ENCODE measurements at regions not wholly inside any gene's neighbourhood (a gene's known extent, or its start where the extent isn't known, plus 50 kb on each side); places are given as distances from the start of the nearest gene placed in this dataset.

DNA sequence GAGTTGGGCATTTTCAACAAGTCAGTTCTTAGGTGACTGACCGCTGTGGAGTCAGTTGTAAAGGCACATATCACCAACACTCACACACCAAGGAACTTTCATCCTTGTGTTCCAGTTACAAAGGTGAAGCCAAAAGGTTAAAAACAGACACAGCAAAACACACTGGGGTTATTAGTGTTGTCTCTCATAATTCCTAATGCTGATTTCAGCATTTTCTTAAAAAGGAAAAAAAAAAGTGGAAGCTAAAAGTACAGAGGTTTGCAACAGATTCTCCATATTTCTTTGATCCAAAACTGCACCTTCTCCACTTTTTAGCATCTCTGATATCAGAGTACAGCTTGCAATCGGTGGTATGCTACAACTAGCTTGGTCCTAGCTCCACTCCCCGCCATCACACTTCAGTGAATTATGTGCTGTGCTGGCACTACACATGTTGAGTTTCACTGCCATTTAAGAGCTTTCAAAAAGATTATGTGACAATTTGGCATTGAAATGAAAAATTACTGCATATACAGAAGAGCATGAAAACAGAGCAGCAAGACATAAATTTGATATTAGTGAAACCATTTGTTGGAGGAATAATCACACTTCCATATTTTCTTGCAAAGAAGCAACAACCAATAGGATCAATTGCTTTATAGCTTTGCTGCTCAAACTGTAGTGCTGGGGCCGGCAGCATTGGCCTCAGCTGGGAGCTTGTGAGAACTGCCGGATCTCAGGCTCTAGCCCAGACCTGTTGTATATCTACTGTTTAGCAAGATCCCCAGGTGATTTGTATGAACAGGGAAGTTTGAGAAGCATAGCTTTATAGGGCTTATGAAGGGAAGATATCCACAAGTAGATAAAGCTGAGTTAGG is 62.3 kb upstream of the DAPL1 start:
- DNase-seq (no peak), ATAC-seq (no peak)
- no peaks in the 10 kb centered on the region for H3K36me3 ChIP-seq
- H3K9me3 ChIP-seq: no peaks in the 10 kb centered on the region
- H3K27ac ChIP-seq: no peak overlapping the region
- WGBS, 2 donors: 93% methylated on average over 5 of the region's 5 CpGs
- H3K4me1 ChIP-seq: no peaks in the 10 kb centered on the region
- H3K4me3 ChIP-seq: no peak overlapping the region
- intact Hi-C loops (cut with DNase I): no loop called here
- TF ChIP-seq, protein P1, sequence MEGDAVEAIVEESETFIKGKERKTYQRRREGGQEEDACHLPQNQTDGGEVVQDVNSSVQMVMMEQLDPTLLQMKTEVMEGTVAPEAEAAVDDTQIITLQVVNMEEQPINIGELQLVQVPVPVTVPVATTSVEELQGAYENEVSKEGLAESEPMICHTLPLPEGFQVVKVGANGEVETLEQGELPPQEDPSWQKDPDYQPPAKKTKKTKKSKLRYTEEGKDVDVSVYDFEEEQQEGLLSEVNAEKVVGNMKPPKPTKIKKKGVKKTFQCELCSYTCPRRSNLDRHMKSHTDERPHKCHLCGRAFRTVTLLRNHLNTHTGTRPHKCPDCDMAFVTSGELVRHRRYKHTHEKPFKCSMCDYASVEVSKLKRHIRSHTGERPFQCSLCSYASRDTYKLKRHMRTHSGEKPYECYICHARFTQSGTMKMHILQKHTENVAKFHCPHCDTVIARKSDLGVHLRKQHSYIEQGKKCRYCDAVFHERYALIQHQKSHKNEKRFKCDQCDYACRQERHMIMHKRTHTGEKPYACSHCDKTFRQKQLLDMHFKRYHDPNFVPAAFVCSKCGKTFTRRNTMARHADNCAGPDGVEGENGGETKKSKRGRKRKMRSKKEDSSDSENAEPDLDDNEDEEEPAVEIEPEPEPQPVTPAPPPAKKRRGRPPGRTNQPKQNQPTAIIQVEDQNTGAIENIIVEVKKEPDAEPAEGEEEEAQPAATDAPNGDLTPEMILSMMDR (IDR thresholded peaks at IDR 0.05): no peak
- no peaks in the 10 kb centered on the region for H3K27me3 ChIP-seq

- 87 to 92% methylated on average over 7 of the region's 7 CpGs for WGBS, 2 donors
- Histone ChIP-seq H3K27ac (no peak overlapping the region), H3K4me3 (no peak overlapping the region), H3K9me3 (no peaks in the 10 kb centered on the region), H3K4me1 (no peaks in the 10 kb centered on the region), H3K27me3 (no peaks in the 10 kb centered on the region), H3K36me3 (no peaks in the 10 kb centered on the region)
- ATAC-seq (no peak), DNase-seq (no peak)
- intact Hi-C loops (cut with DNase I): no loop called here
- TF ChIP-seq, protein P1 (IDR thresholded peaks at IDR 0.05): no peak
Measured at GRCh38 chr2:158733430-158733755, 61.7 kb upstream of the DAPL1 start.

DNA sequence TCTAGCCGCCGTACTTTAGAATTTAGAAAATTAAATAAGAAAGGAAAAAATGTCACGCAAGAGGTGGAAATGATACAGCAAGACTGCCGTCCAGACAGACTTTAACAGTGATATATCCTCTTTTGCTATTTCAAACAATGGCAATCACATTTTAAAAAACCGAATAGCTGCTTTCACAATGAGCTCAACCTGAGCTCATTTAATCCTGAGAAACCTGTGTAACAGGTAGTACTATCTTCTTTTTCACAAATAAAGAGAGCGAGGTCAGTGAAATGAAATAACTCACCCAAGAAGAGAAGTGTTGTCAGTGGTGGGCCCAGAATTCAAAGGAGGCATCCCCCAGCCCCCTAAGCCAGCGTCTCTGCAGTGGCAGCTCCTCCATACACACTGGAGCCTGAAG is 60.7 kb upstream of the DAPL1 start:
- H3K27ac ChIP-seq: no peak overlapping the region
- ATAC-seq (no peak), DNase-seq (no peak)

GRCh38 chr2:158735822-158736580 is 59.1 kb upstream of the DAPL1 start:
- WGBS, 2 donors: 95% methylated on average over 5 of the region's 5 CpGs
- Histone ChIP-seq H3K36me3 (no peaks in the 10 kb centered on the region), H3K4me1 (peaks cover 3 to 16% (median 9%) of the 10 kb centered on the region in 9 donors)

More for the DNA sequence above, 60.7 kb upstream of the DAPL1 start:
- Histone ChIP-seq H3K9me3 (no peaks in the 10 kb centered on the region), H3K27me3 (no peaks in the 10 kb centered on the region), H3K4me3 (no peak overlapping the region), H3K4me1 (peaks cover 0 to 3% (median 0%) of the 10 kb centered on the region in 9 donors), H3K36me3 (no peaks in the 10 kb centered on the region)
- 90 to 95% methylated on average over 7 of the region's 7 CpGs for WGBS, 2 donors
- TF ChIP-seq, protein P1 (IDR thresholded peaks at IDR 0.05): no peak
- intact Hi-C loops (cut with DNase I): no loop called here

More at GRCh38 chr2:158735822-158736580, 59.1 kb upstream of the DAPL1 start:
- no peak for DNase-seq
- no peaks in the 10 kb centered on the region for H3K9me3 ChIP-seq
- no peaks in the 10 kb centered on the region for H3K27me3 ChIP-seq
- intact Hi-C loops (cut with DNase I): no loop called here
- TF ChIP-seq, protein P1 (IDR thresholded peaks at IDR 0.05): no peak
- H3K27ac ChIP-seq: no peak overlapping the region
- no peak overlapping the region for H3K4me3 ChIP-seq
- no peak for ATAC-seq
